Endothelial cell of umbilical vein (primary cell): ENCODE measurements at regions not wholly inside any gene's neighbourhood (a gene's known extent, or its start where the extent isn't known, plus 50 kb on each side); places are given as distances from the start of the nearest gene placed in this dataset.

Experiments
- CTCF ChIP-seq, 2 donors: IDR thresholded peaks; 1 replicate in 1 of 2; 2 replicates in 1 of 2; pipeline ENCODE4 v1.5.1; 2011; ENCODE audit warnings: low read length in 2 of 2, mild to moderate bottlenecking in 2 of 2, moderate library complexity in 2 of 2, control low read depth in 1 of 2, inconsistent platforms in 1 of 2, low read depth in 1 of 2; ENCODE audit not compliant: insufficient read depth in 1 of 2; ENCODE audit errors: extremely low read depth in 1 of 2
- POLR2AphosphoS5 ChIP-seq: IDR thresholded peaks from 2 replicates; pipeline ENCODE4 v1.6.1; 2012; ENCODE audit warnings: low read depth, mild to moderate bottlenecking, control low read depth, low read length, moderate library complexity; ENCODE audit not compliant: insufficient read depth

- no peak for TF ChIP-seq CTCF (IDR thresholded peaks at IDR 0.05; ENCODE audit: extremely low read depth in 1 of 2, insufficient read depth in 1 of 2, low read depth in 1 of 2, low read length in 2 of 2)
- TF ChIP-seq POLR2AphosphoS5, result no peak
These were observed 106.8 kb downstream of the TRMT11 start for GRCh38 chr6:126093108-126093507.
